BE2C (cell line): ENCODE measurements at regions not wholly inside any gene's neighbourhood (a gene's known extent, or its start where the extent isn't known, plus 50 kb on each side); places are given as distances from the start of the nearest gene placed in this dataset.
A peak's percentile ranks its signal among the peaks of the same experiment; 100 is the strongest.

ENCODE experiments used
- DNase-seq: peaks from one replicate; pipeline ENCODE4 v3.0.0-alpha.2; 2020
- H3K27me3 ChIP-seq: fragments of 250-450 bp; sonication (Bioruptor Pico); 2 replicates; pipeline ENCODE4 v1.5.1; 2020; ENCODE audit warnings: mild to moderate bottlenecking
- H3K36me3 ChIP-seq: fragments of 250-450 bp; sonication (Bioruptor Pico); 2 replicates; pipeline ENCODE4 v1.5.1; 2020; ENCODE audit warnings: mild to moderate bottlenecking
- H3K4me1 ChIP-seq: fragments of 250-450 bp; sonication (Bioruptor Pico); 2 replicates; pipeline ENCODE4 v1.5.1; 2020
- H3K4me3 ChIP-seq: 2 replicates; pipeline ENCODE4 v1.5.1; 2011; ENCODE audit warnings: low read depth, low read length
- H3K9me3 ChIP-seq: fragments of 250-450 bp; sonication (Bioruptor Pico); 2 replicates; pipeline ENCODE4 v1.5.1; 2020
- TF ChIP-seq, protein P1 (sequence below): IDR thresholded peaks from 2 replicates; pipeline ENCODE4 v1.5.1; 2012; ENCODE audit warnings: mild to moderate bottlenecking, low read depth, low read length

DNA sequence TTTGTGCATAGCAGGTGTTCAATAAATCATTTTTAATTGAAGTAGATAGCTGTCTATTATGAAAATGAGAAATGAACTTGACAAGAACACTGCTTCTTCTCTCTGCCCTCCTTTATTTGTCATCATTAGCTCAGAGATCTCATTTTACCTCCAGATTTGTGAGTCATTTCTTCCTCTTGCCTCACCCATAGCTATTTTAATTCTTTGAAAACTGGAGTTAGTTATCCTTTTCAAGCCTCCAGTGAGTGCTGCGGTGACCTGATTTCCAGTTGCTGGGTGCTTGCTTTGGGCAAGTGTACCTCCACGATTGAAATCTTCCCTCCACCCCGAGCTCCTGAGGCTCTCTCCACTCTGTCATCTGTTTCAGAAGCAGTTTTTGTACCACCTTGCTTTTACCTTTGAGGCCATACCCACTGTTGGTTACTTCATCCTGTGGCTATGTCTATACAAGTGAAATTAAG is 114.6 kb downstream of the NFKBIZ start:
- TF ChIP-seq, protein P1, sequence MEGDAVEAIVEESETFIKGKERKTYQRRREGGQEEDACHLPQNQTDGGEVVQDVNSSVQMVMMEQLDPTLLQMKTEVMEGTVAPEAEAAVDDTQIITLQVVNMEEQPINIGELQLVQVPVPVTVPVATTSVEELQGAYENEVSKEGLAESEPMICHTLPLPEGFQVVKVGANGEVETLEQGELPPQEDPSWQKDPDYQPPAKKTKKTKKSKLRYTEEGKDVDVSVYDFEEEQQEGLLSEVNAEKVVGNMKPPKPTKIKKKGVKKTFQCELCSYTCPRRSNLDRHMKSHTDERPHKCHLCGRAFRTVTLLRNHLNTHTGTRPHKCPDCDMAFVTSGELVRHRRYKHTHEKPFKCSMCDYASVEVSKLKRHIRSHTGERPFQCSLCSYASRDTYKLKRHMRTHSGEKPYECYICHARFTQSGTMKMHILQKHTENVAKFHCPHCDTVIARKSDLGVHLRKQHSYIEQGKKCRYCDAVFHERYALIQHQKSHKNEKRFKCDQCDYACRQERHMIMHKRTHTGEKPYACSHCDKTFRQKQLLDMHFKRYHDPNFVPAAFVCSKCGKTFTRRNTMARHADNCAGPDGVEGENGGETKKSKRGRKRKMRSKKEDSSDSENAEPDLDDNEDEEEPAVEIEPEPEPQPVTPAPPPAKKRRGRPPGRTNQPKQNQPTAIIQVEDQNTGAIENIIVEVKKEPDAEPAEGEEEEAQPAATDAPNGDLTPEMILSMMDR: no peak
- Histone ChIP-seq H3K27me3 (no peaks in the 10 kb centered on the region), H3K4me1 (no peaks in the 10 kb centered on the region), H3K9me3 (no peaks in the 10 kb centered on the region), H3K4me3 (no peak overlapping the region), H3K36me3 (no peaks in the 10 kb centered on the region)
- no peak for DNase-seq

DNA sequence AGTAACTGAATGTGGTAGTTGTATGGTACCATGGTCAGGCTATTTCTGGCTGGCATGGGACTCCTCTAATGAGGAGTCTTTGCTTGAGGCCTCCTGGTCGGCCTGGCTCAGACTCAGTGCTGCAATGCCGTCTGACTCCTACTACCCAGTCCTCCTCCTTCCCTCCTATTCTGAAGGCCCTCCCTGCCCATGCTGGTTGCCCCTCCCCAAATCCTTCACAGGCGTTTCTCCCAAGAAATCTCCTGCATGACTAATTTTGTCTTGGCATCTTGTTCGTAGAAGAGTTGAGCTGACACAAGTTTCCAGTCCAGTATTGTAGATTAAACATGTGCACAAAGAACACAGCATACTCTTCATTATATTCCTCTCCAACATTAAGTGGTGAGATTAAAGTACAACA is 115.5 kb downstream of the NFKBIZ start:
- Histone ChIP-seq H3K36me3 (no peaks in the 10 kb centered on the region), H3K4me3 (no peak overlapping the region), H3K27me3 (no peaks in the 10 kb centered on the region), H3K9me3 (no peaks in the 10 kb centered on the region), H3K4me1 (no peaks in the 10 kb centered on the region)
- TF ChIP-seq, protein P1: no peak
- DNase-seq: no peak

DNA sequence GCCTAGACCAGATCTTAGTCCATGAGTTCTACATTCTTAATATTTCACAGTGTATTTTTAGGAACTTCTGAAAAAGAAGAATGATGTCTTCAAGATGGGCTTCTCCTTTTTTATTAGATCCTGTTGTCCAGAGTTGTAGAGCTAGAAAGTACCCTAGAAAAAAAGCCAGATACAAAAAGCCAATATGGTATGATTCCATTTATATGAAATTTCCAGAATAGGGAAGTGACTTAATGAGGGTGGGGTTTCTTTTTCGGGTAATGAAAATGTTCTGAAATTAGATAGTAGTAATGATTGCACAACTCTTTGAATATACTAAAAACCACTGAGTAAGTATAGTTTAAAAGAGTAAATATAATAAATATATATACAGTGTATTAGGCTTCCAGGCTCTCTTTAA is 116.9 kb downstream of the NFKBIZ start:
- H3K4me1 ChIP-seq: no peaks in the 10 kb centered on the region
- TF ChIP-seq, protein P1: no peak

DNA sequence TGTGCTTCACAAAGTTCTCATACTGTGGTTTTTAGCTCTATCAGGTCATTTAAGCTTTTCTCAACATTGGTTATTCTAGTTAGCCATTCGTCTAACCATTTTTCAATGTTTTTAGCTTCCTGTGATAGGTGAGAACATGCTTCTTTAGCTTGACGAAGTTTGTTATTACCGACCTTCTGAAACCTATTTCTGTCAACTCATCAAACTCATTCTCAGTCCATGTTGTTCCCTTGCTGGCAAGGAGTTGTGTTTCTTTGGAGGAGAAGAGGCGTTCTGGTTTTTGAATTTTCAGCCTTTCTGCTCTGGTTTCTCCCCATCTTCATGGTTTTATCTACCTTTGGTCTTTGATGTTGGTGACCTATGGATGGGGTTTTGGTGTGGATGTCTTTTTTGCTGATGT is 120.9 kb downstream of the NFKBIZ start:
- H3K4me3 ChIP-seq: no peak overlapping the region
- DNase-seq: no peak
- TF ChIP-seq, protein P1: no peak
- no peaks in the 10 kb centered on the region for H3K4me1 ChIP-seq
- no peaks in the 10 kb centered on the region for H3K9me3 ChIP-seq
- H3K27me3 ChIP-seq: no peaks in the 10 kb centered on the region
- no peaks in the 10 kb centered on the region for H3K36me3 ChIP-seq

More for the DNA sequence above, 116.9 kb downstream of the NFKBIZ start:
- H3K27me3 ChIP-seq: no peaks in the 10 kb centered on the region
- H3K9me3 ChIP-seq: no peaks in the 10 kb centered on the region
- no peak overlapping the region for H3K4me3 ChIP-seq
- H3K36me3 ChIP-seq: no peaks in the 10 kb centered on the region
- DNase-seq: no peak

DNA sequence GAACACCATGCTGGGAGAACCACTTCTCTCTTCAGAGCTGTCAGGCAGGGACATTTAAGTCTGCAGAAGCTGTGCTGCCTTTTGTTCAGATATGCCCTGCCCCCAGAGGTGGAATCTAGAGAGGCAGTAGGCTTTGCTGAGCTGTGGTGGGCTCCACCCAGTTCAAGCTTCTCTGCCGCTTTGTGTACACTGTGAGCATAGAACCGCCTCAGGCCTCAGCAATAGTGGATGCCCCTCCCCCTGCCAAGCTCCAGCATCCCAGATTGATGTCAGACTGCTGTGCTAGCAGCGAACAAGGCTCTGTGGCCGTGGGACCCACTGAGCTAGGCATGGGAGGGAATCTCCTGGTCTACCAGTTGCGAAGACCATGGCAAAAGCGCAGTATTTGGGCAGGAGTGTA is 121.6 kb downstream of the NFKBIZ start:
- H3K4me3 ChIP-seq: no peak overlapping the region
- no peaks in the 10 kb centered on the region for H3K9me3 ChIP-seq
- no peaks in the 10 kb centered on the region for H3K36me3 ChIP-seq
- H3K27me3 ChIP-seq: no peaks in the 10 kb centered on the region; the same call in 1 of the 2 replicates
- TF ChIP-seq, protein P1: no peak
- H3K4me1 ChIP-seq: no peaks in the 10 kb centered on the region
- peak; percentile 13 for DNase-seq

DNA sequence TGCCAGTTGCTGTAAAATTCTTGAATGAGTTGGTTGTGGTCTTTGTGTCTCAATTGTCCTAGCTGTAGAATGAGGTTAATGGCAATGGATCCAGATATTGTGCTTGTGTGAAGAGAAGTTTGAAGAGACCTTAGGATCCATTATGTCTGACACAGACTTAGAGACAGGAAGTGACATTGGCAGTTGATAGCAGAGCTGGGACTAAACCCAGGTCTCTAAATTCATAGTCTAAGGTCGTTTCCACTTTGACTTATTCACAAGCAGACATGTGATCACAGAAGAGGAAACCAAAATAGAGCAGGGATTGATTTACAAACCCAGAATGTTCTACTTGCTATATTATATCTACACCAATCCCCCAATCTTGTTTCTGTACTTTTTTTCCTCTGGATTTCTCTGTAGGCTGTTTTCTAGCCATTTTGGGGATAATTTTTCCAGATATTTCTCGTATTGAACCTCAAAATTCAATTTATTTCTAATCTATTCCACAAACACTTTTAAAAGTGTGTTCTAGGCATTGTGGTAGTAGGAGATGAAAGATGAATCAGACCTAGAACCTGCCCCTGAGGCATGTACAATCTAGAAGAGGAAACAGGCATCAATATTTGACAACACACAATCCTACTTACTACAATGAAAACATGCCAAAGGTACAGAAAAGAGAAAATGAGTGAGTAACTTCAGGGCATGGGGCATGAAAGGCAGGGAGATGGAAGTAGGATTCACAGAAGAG is 123.3 kb downstream of the NFKBIZ start:
- Histone ChIP-seq H3K4me3 (no peak overlapping the region), H3K4me1 (no peaks in the 10 kb centered on the region), H3K36me3 (no peaks in the 10 kb centered on the region), H3K27me3 (no peaks in the 10 kb centered on the region; the same call in 1 of the 2 replicates), H3K9me3 (no peaks in the 10 kb centered on the region)
- DNase-seq: no peak
- TF ChIP-seq, protein P1: no peak
